ENCODE measurements at regions not wholly inside any gene's neighbourhood (a gene's known extent, or its start where the extent isn't known, plus 50 kb on each side); places are given as distances from the start of the nearest gene placed in this dataset.

DNA sequence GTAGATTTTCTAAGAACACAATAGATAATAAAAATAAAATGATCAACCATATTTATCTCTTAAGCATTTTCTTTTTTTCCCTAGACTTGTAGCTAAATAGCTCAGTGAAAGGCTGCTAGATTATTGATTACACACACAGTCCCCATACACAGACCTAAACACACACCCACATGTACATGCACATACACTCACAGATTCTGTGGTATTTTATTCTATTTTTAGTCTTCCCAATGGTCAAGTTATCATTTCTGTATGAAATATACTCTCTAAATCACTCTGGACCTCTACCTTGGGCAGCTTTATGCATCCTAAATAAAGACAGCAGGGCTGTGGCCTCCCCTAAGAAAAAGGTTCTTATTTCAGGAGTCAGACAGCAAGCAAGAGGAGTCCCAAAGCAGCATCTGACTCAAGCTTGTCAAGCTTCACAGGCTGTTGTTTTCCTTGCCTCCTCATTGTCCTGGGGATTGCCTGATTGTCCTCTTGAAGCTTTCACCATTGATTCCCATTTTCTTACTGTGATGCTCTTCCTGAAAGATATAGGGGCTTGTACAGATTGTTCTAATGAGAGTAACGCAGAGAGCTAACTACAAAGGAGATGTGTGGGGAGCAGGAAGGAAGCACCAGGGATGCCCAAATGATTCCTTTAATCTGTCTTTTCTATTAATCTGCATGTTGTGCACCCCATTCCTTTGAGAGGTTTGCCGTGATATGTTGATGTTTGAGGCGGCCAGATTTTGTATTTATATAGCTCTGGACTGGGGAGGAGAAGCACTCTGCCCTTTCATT is 986.5 kb downstream of the PCDH17 start:
- TF ChIP-seq YY1 (IDR thresholded peaks at IDR 0.05; ENCODE audit: insufficient read depth, insufficient read length) (no peak), SUZ12 (IDR thresholded peaks at IDR 0.05; ENCODE audit: extremely low read depth, insufficient read depth, insufficient read length) (no peak)

Data from NT2/D1 (cell line).